ENCODE measurements at regions not wholly inside any gene's neighbourhood (a gene's known extent, or its start where the extent isn't known, plus 50 kb on each side); places are given as distances from the start of the nearest gene placed in this dataset.

DNA sequence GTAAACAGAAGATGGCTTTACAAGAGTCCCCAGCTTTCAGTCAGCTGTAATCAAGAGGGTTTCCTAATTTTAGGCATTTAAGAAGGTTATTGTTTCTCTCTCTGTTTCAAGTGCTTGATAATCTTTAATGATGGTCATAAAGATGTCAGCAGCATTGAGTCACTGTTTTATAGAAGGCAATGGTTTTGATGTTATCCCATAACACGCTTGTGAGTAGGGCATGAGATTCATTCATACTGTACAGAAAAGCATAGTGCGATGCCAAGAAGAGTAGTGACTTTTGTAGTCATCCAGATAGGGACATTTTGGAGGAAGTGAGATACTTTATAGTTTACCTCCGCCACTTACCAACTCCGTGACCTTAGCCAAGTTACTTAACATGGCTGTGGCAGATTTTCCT is 364.2 kb upstream of the SLC10A2 start:
- H3K56ac ChIP-seq (ENCODE audit: extremely low read depth, insufficient read depth, low read length) = no peak overlapping the region
- no peak overlapping the region for H2BK15ac ChIP-seq (ENCODE audit: low read depth, low read length)
- H3K23ac ChIP-seq (ENCODE audit: low read depth, low read length) = no peak overlapping the region
- H3K4ac ChIP-seq (ENCODE audit: low read depth, low read length) = no peak overlapping the region
- H3K27ac ChIP-seq (ENCODE audit: insufficient read depth, low read length) = no peak overlapping the region
- intact Hi-C loops (cut with micrococcal nuclease) (no loop called here), dilution Hi-C loops (cut with HindIII; ENCODE audit: low sequenced_read_pairs, unreplicated experiment) (no loop called here), in situ Hi-C loops (cut with MboI; ENCODE audit: low sequenced_read_pairs) (no loop called here)
- no peak for ATAC-seq (ENCODE audit: low read depth)
- no peak overlapping the region for H3K9ac ChIP-seq (ENCODE audit: low read depth, low read length)
- POLR2A ChIA-PET (ENCODE audit: unreplicated experiment) = no interaction called here
- no peak overlapping the region for H2AK5ac ChIP-seq (ENCODE audit: low read depth, low read length)
- H3K36me3 ChIP-seq (ENCODE audit: control insufficient read depth, insufficient read depth, low read length) = no peaks in the 10 kb centered on the region
- H3K27me3 ChIP-seq (ENCODE audit: control insufficient read depth, insufficient read depth, low read length) = no peaks in the 10 kb centered on the region
- no peak overlapping the region for H2BK5ac ChIP-seq (ENCODE audit: low read depth, low read length, poor library complexity, severe bottlenecking)
- no peak for DNase-seq
- H3K79me1 ChIP-seq (ENCODE audit: low read depth in 1 of 2, low read length in 2 of 2) = no peaks in the 10 kb centered on the region
- TF ChIP-seq CHD1 (IDR thresholded peaks at IDR 0.05; ENCODE audit: low read depth, low read length) (no peak), FOS (IDR thresholded peaks at IDR 0.05; ENCODE audit: low read depth, low read length) (no peak), RFX5 (IDR thresholded peaks at IDR 0.05; ENCODE audit: low read depth, low read length) (no peak), NFE2L2 (IDR thresholded peaks at IDR 0.05; ENCODE audit: low read depth, low read length) (no peak), MXI1 (IDR thresholded peaks at IDR 0.05; ENCODE audit: borderline replicate concordance, low read depth, low read length) (no peak), POLR2A (IDR thresholded peaks at IDR 0.05; ENCODE audit: low read depth, low read length) (no peak), MAFK (IDR thresholded peaks at IDR 0.05; ENCODE audit: low read depth, low read length) (no peak), RCOR1 (IDR thresholded peaks at IDR 0.05; ENCODE audit: insufficient replicate concordance, low read length) (no peak), SMC3 (IDR thresholded peaks at IDR 0.05; ENCODE audit: low read depth, low read length) (no peak), MAZ (IDR thresholded peaks at IDR 0.05; ENCODE audit: borderline replicate concordance, low read depth, low read length) (no peak), BHLHE40 (IDR thresholded peaks at IDR 0.05; ENCODE audit: low read depth, low read length) (no peak), CEBPB (IDR thresholded peaks at IDR 0.05; ENCODE audit: low read depth, low read length) (no peak)
- TF ChIP-seq, protein P1, sequence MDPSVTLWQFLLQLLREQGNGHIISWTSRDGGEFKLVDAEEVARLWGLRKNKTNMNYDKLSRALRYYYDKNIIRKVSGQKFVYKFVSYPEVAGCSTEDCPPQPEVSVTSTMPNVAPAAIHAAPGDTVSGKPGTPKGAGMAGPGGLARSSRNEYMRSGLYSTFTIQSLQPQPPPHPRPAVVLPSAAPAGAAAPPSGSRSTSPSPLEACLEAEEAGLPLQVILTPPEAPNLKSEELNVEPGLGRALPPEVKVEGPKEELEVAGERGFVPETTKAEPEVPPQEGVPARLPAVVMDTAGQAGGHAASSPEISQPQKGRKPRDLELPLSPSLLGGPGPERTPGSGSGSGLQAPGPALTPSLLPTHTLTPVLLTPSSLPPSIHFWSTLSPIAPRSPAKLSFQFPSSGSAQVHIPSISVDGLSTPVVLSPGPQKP (IDR thresholded peaks at IDR 0.05; ENCODE audit: borderline replicate concordance, low read depth, low read length) = no peak
- TF ChIP-seq, protein P2, sequence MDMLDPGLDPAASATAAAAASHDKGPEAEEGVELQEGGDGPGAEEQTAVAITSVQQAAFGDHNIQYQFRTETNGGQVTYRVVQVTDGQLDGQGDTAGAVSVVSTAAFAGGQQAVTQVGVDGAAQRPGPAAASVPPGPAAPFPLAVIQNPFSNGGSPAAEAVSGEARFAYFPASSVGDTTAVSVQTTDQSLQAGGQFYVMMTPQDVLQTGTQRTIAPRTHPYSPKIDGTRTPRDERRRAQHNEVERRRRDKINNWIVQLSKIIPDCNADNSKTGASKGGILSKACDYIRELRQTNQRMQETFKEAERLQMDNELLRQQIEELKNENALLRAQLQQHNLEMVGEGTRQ (IDR thresholded peaks at IDR 0.05; ENCODE audit: low read depth, low read length) = no peak
- TF ChIP-seq, protein P3, sequence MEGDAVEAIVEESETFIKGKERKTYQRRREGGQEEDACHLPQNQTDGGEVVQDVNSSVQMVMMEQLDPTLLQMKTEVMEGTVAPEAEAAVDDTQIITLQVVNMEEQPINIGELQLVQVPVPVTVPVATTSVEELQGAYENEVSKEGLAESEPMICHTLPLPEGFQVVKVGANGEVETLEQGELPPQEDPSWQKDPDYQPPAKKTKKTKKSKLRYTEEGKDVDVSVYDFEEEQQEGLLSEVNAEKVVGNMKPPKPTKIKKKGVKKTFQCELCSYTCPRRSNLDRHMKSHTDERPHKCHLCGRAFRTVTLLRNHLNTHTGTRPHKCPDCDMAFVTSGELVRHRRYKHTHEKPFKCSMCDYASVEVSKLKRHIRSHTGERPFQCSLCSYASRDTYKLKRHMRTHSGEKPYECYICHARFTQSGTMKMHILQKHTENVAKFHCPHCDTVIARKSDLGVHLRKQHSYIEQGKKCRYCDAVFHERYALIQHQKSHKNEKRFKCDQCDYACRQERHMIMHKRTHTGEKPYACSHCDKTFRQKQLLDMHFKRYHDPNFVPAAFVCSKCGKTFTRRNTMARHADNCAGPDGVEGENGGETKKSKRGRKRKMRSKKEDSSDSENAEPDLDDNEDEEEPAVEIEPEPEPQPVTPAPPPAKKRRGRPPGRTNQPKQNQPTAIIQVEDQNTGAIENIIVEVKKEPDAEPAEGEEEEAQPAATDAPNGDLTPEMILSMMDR (conservative IDR thresholded peaks at IDR 0.05; ENCODE audit: low read depth, low read length) = no peak
- H4K91ac ChIP-seq (ENCODE audit: insufficient read depth, low read depth, low read length) = no peak overlapping the region
- no peak overlapping the region for H3K4me3 ChIP-seq (ENCODE audit: insufficient read depth, low read depth, low read length)
- H2AK9ac ChIP-seq (replicated peaks; ENCODE audit: low read depth, low read length, poor library complexity) = no peak overlapping the region
- H3K9me3 ChIP-seq (ENCODE audit: control insufficient read depth, insufficient read depth, low read length) = peaks cover 5% of the 10 kb centered on the region
- no peak overlapping the region for H2BK20ac ChIP-seq (ENCODE audit: low read depth, low read length)
- no peak overlapping the region for H3K14ac ChIP-seq (replicated peaks; ENCODE audit: low read depth, low read length)
- no peak overlapping the region for H2BK120ac ChIP-seq (ENCODE audit: low read depth, low read length)
- CTCF ChIA-PET = no interaction called here
- no TSS peak for BruUV-seq (replicated peaks)
- H4K20me1 ChIP-seq (ENCODE audit: insufficient read depth, low read length) = no peaks in the 10 kb centered on the region
- no peaks in the 10 kb centered on the region for H3K9me1 ChIP-seq (ENCODE audit: insufficient read depth, low read length)
- H2AFZ ChIP-seq (replicated peaks; ENCODE audit: low read length, poor library complexity) = no peak overlapping the region
- H3K4me1 ChIP-seq (ENCODE audit: control insufficient read depth, insufficient read depth, low read length) = no peaks in the 10 kb centered on the region
- WGBS, 2 experiments (ENCODE audit: extremely low coverage in 2 of 2, insufficient read length in 1 of 2) = no CpG with 5 or more reads among the region's 4 CpGs
- no peak overlapping the region for H3K18ac ChIP-seq (ENCODE audit: low read depth, low read length)
- no peak overlapping the region for H3K4me2 ChIP-seq (ENCODE audit: low read depth, low read length)
- H4K5ac ChIP-seq (ENCODE audit: low read depth, low read length) = no peak overlapping the region
- no peak overlapping the region for H4K8ac ChIP-seq (ENCODE audit: low read depth in 2 of 2, low read length in 2 of 2)

All from IMR-90 (cell line).